ENCODE measurements at regions not wholly inside any gene's neighbourhood (a gene's known extent, or its start where the extent isn't known, plus 50 kb on each side); places are given as distances from the start of the nearest gene placed in this dataset.

GRCh38 chr3:22210693-22211092 lies 459.7 kb upstream of the ZNF385D start:
- DNase-seq (ENCODE audit: low spot score) = no peak

DNA sequence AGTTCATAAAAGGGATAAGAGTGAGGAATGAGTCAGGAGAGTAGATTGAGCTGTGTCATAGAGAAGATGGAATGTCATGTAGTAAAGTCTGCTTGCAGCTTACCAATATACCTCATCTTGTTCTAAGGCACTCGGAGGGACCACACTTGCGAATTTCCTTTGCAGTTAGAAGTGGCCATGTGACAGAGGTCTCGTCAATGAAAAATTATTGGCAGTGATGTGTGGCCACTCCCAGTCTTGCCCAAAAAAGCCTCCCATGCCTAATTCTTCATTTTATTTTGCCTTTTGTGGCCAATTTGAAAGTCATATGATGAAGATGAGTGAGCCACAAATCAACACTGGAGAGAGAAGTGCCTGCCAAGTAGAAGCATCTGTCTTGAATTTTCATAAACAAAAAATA lies 465.6 kb upstream of the ZNF385D start:
- DNase-seq (ENCODE audit: low spot score) = no peak

GRCh38 chr3:22225161-22225560 lies 474.2 kb upstream of the ZNF385D start:
- DNase-seq (ENCODE audit: low spot score) = no peak

DNA sequence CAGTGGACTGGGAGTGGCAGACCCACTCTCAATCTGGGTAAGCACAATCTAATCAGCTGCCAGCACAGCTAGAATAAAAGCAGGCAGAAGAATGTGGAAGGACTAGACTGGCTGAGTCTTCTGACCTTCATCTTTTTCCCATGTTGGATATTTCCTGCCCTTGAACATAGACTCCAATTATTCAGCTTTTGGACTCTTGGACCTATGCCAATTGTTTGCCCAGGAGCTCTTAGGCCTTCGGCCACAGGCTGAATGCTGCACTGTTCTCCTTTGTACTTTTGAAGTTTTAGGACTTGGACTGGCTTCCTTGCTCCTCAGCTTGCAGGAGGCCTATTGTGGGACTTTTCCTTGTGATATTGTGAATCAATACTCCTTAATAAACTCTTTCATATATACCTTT lies 477.7 kb upstream of the ZNF385D start:
- DNase-seq (ENCODE audit: low spot score) = no peak

DNA sequence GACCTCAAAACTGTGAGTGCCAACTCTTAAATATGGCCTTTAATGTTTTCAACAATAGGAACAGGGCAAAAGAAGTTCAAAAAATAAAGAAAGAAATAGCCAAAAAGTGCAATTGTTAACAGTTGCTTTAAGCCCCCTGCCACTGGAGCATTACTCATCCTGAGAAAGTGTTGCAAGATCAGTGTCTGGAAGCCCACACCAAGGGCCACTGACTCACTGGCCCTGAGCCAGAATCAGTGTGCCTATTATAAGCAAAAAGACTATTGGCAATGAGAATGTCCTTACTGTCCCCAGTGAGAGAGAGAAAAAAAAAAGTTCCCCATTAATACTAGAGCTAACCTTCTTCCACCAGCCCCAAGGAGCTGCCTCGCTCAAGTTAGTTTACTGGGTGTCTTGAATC lies 480.1 kb upstream of the ZNF385D start:
- no peak for DNase-seq (ENCODE audit: low spot score)

GRCh38 chr3:22236490-22237270 lies 485.7 kb upstream of the ZNF385D start:
- no peak for DNase-seq (ENCODE audit: low spot score)

GRCh38 chr3:22239011-22239410 lies 488.0 kb upstream of the ZNF385D start:
- no peak for DNase-seq (ENCODE audit: low spot score)

DNA sequence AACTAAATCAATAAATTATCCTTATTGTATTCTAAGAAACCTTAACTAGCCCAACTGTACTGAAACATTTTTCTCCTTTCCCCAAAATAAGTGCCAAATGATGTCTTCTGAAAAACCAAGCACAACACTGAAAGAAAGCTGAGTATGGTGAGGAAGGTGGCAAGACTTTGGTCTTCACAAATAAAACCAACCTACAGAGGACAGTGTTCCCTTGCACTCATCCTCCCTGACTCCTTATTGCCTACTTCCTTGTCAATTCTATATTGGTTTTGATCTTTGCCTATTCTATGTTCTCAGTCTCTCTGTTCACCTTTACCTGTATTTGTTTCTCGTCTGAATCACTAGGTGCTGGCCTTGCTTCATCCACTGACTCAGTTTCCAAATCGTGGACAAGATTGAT lies 490.1 kb upstream of the ZNF385D start:
- DNase-seq (ENCODE audit: low spot score) = no peak

DNA sequence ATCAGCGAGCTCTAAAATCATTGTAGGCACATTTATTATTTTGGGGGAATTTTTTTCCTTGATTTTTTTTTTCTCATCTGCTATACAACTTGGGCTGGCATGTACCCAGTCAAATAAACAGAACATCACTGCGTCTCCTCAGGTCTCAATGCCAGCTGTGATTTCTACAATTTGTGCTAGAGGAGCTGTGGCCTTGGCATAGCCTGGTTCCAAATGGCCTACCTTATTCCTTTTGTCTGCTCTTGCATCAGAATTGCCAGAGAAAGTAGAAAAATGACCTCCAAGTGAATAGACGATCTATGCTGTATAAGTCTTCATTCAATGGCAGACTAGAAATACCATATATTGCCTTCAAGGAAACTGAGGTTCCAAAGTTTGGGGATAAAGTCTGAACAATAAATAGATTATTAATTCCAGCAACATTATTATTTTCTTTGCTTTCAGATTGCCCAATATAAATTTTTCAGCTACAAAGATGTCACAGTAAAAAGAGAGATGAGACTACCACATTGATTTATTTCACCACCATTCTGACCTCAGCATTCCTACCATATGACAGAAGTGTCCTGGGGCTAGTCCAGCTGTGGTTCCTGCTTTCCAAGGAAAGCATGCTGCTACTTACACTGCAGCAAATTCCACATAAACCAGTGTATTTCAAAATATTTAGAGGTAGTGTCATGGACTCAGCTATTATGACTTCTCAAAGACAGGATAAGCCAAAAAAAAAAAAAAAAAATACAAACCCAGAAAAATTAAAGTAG lies 493.9 kb upstream of the ZNF385D start:
- no peak for DNase-seq (ENCODE audit: low spot score)

DNA sequence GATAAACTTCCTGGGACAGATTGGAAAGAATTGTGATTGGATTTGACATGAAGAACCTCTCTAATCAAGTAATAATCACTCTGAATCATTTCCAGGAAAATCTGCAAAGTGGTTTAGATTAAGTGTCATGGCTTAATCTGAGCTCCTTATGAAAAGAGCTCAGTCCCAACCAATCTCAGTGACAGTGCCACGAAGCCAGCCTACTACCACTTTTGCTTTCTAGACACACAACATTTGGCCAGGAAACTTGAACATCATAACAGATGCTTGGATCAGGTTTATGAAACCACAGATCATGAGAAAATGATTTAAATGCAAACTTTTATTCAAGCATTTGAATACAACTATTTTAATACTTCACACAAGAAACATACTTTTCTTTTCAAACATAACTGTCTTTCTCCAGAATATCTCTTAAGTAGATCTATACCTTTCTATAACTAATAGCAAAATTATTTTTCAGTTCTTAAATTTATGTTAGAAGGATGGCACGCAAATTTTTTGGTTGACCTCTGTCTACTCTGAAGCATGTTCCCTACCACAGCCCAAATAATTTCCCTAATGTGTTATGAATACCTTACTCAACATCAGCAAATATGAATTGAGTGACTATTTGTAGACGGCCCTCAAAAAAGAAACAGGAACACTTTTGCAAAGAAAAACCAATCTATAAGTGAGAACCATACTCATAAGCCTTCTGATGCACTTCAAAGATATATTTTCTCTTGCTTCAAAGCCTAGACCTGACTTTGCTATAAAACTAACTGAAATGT lies 495.0 kb upstream of the ZNF385D start:
- DNase-seq (ENCODE audit: low spot score) = no peak

- DNase-seq (ENCODE audit: low spot score) = no peak
Observed at GRCh38 chr3:22249658-22250057, 498.6 kb upstream of the ZNF385D start.

DNA sequence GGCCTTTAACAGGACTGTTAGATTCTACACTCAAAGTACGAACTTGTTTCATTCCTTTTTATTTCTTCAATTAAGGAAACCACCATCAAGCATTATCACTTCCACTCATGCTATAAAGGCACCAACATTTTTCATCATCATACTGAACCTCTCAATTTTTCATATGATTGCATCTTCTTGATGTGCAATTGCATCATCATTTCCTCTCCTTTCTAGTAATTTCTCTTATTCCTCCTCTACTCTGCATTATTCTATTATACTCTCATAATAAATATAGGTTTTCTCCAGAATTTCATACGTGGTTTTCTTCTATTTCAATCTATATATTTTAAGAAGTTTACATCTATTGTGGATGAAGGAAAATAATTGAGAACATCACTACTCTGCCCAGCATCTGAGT lies 506.2 kb upstream of the ZNF385D start:
- DNase-seq (ENCODE audit: low spot score) = no peak

DNA sequence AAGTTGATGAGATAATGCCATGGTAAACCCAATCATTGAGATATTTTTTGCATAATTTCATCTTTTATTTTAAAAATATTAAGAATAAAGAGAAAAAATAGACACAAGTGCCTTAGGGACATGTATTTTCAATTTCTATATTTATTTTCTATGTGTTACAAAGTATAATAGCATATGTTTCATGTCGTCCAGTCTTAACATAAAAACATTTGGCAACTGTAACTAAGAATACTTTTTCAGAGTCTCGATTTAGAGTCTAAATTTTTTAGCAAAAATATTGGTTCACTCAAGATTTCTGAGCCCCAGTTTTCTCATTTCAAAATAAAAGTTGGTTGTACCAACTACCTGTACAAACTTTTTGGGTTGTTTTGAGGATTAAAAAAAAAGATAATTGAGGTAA lies 511.4 kb upstream of the ZNF385D start:
- DNase-seq (ENCODE audit: low spot score) = no peak

DNA sequence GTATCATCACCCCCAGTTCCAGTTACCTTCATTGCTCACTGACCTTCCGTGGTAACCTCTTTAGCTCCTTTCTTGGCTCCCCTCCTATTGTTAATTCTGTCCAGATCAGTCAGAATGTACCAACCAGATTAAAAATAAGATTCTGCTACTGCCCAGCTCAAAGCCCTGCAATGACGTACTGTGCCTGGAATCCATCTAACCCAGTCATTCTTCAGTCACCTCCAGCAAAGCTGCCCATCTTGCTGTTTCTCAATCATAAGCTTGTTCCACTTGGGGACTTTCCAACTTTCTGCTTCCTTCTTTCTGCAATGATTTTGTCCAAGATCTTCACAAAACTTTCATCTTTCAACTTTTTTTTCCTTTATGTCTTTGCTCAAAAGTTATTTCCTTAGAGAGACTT lies 512.0 kb upstream of the ZNF385D start:
- no peak for DNase-seq (ENCODE audit: low spot score)

DNA sequence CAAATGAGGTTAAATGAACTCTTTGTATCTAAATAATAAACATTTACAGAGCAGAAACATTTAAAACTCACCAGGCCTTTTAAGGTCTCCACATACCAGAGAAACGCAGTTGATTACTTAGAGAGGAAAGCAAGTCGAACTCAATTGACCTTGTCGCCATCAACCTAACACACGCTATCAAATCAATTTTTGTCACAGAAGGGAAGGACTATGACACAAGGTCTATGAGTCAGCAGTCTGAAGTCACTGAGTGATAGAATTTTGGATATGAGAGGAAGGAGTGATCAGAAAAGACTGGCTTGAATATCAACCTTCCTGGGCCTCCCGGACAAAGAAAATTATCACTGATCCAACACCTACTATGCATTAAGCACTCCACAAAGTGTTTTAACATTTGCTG lies 514.4 kb upstream of the ZNF385D start:
- DNase-seq (ENCODE audit: low spot score) = no peak

DNA sequence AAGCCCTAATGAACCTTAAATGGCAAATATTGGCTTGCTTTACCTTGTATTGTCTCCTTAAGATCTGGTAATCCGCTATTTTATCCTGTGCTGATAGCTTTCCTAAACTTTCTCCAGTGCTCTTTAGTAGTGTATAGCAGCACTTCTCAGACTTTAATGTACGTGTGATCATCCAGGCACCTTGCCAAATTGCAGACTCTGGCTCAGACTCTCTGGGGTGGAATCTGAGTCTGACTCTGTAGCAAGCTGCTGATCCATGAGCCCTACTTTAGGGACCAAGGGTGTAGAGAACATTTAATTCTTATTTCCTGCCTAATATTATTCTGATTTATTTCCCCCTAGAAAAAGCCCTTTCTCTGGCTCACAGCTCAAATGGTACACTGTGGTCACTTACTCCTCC lies 518.8 kb upstream of the ZNF385D start:
- DNase-seq (ENCODE audit: low spot score) = no peak

- DNase-seq (ENCODE audit: low spot score) = no peak
Observed at GRCh38 chr3:22276351-22276750, 525.3 kb upstream of the ZNF385D start.

DNA sequence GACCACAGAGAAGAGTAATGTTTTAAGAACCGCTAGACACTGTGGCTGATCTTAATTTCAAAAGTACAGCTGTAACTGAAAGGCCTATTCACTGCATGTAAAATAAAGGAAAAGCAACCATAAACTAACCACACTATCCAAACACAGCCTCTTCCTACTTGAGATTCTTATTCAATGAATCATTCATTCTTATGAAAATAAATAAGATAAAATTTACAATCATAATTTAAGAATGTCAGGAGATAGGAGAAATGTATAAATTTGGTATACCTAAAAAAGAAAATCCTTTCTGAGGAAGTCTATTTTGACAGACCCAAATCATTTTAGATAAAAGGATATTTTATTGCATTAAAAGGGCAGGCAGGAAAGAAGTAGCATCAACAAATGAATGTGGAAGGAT lies 533.5 kb upstream of the ZNF385D start:
- DNase-seq (ENCODE audit: low spot score) = no peak

GRCh38 chr3:22288756-22289155 lies 537.7 kb upstream of the ZNF385D start:
- no peak for DNase-seq (ENCODE audit: low spot score)

- DNase-seq (ENCODE audit: low spot score) = no peak
Observed at GRCh38 chr3:22292681-22293080, 541.7 kb upstream of the ZNF385D start.

DNA sequence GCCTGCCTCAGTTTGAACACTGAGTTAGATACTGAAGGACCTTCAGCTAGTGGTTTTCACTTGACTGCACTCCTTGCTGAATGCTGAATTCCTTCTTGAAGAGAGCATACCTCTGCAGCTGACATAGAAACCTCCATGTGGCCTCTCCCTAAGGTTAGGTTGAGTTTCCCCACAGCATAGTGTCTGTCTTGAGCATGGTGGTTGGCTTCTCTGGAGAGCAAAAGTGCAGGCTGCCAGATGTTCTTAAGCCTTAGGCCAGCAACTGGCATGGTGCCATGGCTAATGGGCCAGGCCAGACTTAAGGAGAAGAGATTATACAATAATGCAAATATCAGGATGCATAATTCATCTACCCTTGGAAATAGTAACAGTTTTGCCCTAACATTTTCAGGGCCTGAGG lies 545.6 kb upstream of the ZNF385D start:
- DNase-seq (ENCODE audit: low spot score) = no peak

DNA sequence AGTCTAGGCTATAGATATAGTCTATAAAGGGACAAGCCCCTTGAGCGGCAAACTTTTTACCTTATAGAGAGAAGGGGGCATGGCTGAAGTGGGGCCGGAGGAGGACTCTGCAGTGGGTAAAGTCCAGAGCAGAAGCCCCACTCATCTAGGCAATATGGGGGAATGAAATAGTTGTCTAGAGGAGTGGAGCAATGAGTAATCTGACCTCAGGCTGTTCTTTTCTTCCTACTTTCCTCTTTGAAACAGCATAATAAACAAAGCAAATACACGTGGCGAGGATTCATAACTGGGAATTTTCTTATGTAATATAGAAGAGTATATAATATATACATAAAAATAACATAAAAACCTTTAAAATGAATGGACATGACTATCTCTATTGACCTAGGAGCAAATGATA lies 546.4 kb upstream of the ZNF385D start:
- DNase-seq (ENCODE audit: low spot score) = no peak

- no peak for DNase-seq (ENCODE audit: low spot score)
Observed at GRCh38 chr3:22306454-22306853, 555.4 kb upstream of the ZNF385D start.

Measured in HT-29 (cell line).